RWPE2 (cell line): ENCODE measurements at regions not wholly inside any gene's neighbourhood (a gene's known extent, or its start where the extent isn't known, plus 50 kb on each side); places are given as distances from the start of the nearest gene placed in this dataset.

Source experiments
- ATAC-seq: fragments of 200-7000 bp; cut with Tn5 transposase; 3 replicates; pipeline ENCODE4 v1.9.1; 2021; ENCODE audit warnings: low read depth
- DNase-seq: peaks from one replicate; pipeline ENCODE4 v3.0.0-alpha.2; 2020; ENCODE audit warnings: low spot score
- H3K27ac ChIP-seq: fragments of 450-650 bp; 2 replicates; pipeline ENCODE4 v1.5.1; 2017; ENCODE audit warnings: mild to moderate bottlenecking; ENCODE audit not compliant: poor library complexity, severe bottlenecking
- H3K27me3 ChIP-seq: fragments of 250-450 bp; sonication (Bioruptor Pico); 2 replicates; pipeline ENCODE4 v1.5.1; 2021; ENCODE audit warnings: mild to moderate bottlenecking, moderate library complexity; ENCODE audit not compliant: insufficient read depth, poor library complexity, severe bottlenecking
- H3K36me3 ChIP-seq: fragments of 250-450 bp; sonication (Bioruptor Pico); 2 replicates; pipeline ENCODE4 v1.5.1; 2020; ENCODE audit warnings: low read depth, mild to moderate bottlenecking, moderate library complexity
- H3K4me1 ChIP-seq: fragments of 250-450 bp; sonication (Bioruptor Pico); 2 replicates; pipeline ENCODE4 v1.5.1; 2021; ENCODE audit warnings: mild to moderate bottlenecking, moderate library complexity; ENCODE audit not compliant: insufficient read depth, poor library complexity, severe bottlenecking
- H3K4me3 ChIP-seq: fragments of 250-450 bp; sonication (Bioruptor Pico); 2 replicates; pipeline ENCODE4 v1.5.1; 2021; ENCODE audit warnings: mild to moderate bottlenecking, moderate library complexity; ENCODE audit not compliant: severe bottlenecking
- H3K9me3 ChIP-seq: fragments of 250-450 bp; sonication (Bioruptor Pico); 2 replicates; pipeline ENCODE4 v1.5.1; 2021; ENCODE audit warnings: mild to moderate bottlenecking, moderate library complexity; ENCODE audit not compliant: severe bottlenecking
- CTCF ChIP-seq: fragments of 450-650 bp; IDR thresholded peaks from one replicate; pipeline ENCODE4 v1.5.1; 2017; ENCODE audit warnings: mild to moderate bottlenecking, moderate library complexity; ENCODE audit not compliant: poor library complexity, severe bottlenecking

- H3K9me3 ChIP-seq, result no peaks in the 10 kb centered on the region
- H3K27ac ChIP-seq, result no peak overlapping the region
- ATAC-seq (peak; percentile 59), DNase-seq (no peak)
- no peak overlapping the region for H3K4me3 ChIP-seq
- TF ChIP-seq CTCF, result no peak
- no peaks in the 10 kb centered on the region for H3K27me3 ChIP-seq
- H3K4me1 ChIP-seq, result no peaks in the 10 kb centered on the region
- no peaks in the 10 kb centered on the region for H3K36me3 ChIP-seq
Measured at GRCh38 chr7:94115316-94115715, 111.2 kb upstream of the BET1 start.

GRCh38 chr7:94123136-94123535, 119.0 kb upstream of the BET1 start:
- no peaks in the 10 kb centered on the region for H3K9me3 ChIP-seq
- DNase-seq (no peak), ATAC-seq (no peak)
- H3K4me1 ChIP-seq, result no peaks in the 10 kb centered on the region
- H3K36me3 ChIP-seq, result no peaks in the 10 kb centered on the region
- H3K4me3 ChIP-seq, result no peak overlapping the region
- H3K27ac ChIP-seq, result no peak overlapping the region
- no peaks in the 10 kb centered on the region for H3K27me3 ChIP-seq
- TF ChIP-seq CTCF, result no peak

- ATAC-seq, result no peak
- Histone ChIP-seq H3K27me3 (no peaks in the 10 kb centered on the region), H3K27ac (no peak overlapping the region), H3K36me3 (no peaks in the 10 kb centered on the region), H3K4me3 (no peak overlapping the region), H3K9me3 (no peaks in the 10 kb centered on the region), H3K4me1 (peaks cover 9% of the 10 kb centered on the region)
- no peak for TF ChIP-seq CTCF
- DNase-seq, result no peak
Measured at GRCh38 chr7:94127026-94127425, 122.9 kb upstream of the BET1 start.

GRCh38 chr7:94128072-94128471, 123.9 kb upstream of the BET1 start:
- no peak for DNase-seq
- Histone ChIP-seq H3K9me3 (no peaks in the 10 kb centered on the region), H3K36me3 (no peaks in the 10 kb centered on the region), H3K27ac (no peak overlapping the region), H3K27me3 (no peaks in the 10 kb centered on the region), H3K4me3 (no peak overlapping the region), H3K4me1 (peaks cover 9% of the 10 kb centered on the region)
- no peak for TF ChIP-seq CTCF
- no peak for ATAC-seq

GRCh38 chr7:94129443-94130140, 125.4 kb upstream of the BET1 start:
- ATAC-seq, result peak; percentile 86
- Histone ChIP-seq H3K9me3 (no peaks in the 10 kb centered on the region), H3K36me3 (no peaks in the 10 kb centered on the region), H3K27ac (peak overlapping the region; percentile 20), H3K27me3 (no peaks in the 10 kb centered on the region), H3K4me1 (peaks cover 9% of the 10 kb centered on the region), H3K4me3 (no peak overlapping the region)
- TF ChIP-seq CTCF, result no peak
- DNase-seq, result no peak
